SH-SY5Y (cell line): ENCODE measurements at regions not wholly inside any gene's neighbourhood (a gene's known extent, or its start where the extent isn't known, plus 50 kb on each side); places are given as distances from the start of the nearest gene placed in this dataset.

Experiments
- GATA2 ChIP-seq: IDR thresholded peaks from 2 replicates; pipeline ENCODE4 v1.6.1; 2011; ENCODE audit warnings: mild to moderate bottlenecking, low read depth, low read length
- GATA3 ChIP-seq: IDR thresholded peaks from 2 replicates; pipeline ENCODE4 v1.6.1; 2011; ENCODE audit warnings: low read depth, mild to moderate bottlenecking, low read length, moderate library complexity

GRCh38 chr13:81492449-81492848 lies 1151.5 kb upstream of the SPRY2 start:
- TF ChIP-seq GATA2 (no peak), GATA3 (no peak)
